Spleen (tissue), 7 donors: ENCODE measurements at regions not wholly inside any gene's neighbourhood (a gene's known extent, or its start where the extent isn't known, plus 50 kb on each side); places are given as distances from the start of the nearest gene placed in this dataset.

Experiments
- CTCF ChIP-seq, 11 experiments: fragments of 200-600 bp in 7 of 11; fragments of 450-650 bp in 4 of 11; sonication (generic) in 4 of 11; IDR thresholded peaks in 8 of 11; conservative IDR thresholded peaks in 3 of 11; 1 replicate in 7 of 11; 2 replicates in 4 of 11; pipeline versions ENCODE4 v1.4.0 to v1.8.0; 2016 to 2021; ENCODE audit warnings: antibody characterized with exemption in 11 of 11, inconsistent platforms in 4 of 11, mild to moderate bottlenecking in 1 of 11
- POLR2A ChIP-seq, 3 donors: fragments of 450-650 bp; IDR thresholded peaks; one replicate each; pipeline ENCODE4 v1.5.1; 2017; ENCODE audit warnings: antibody characterized with exemption in 3 of 3, mild to moderate bottlenecking in 1 of 3
- donor health status: DM: no; HTN: no; CAD: no; lungs with moderate emphysema.
- donor health status: DM: no; HTN: no; CAD: no.
- donor health status: DM: no; HTN: no; CAD: no.

- TF ChIP-seq CTCF (IDR thresholded peaks at IDR 0.05 in 8 of 11, conservative IDR thresholded peaks at IDR 0.05 in 3 of 11) = no peak
- TF ChIP-seq POLR2A (IDR thresholded peaks at IDR 0.05) = no peak
These were observed 508.9 kb upstream of the JAG1 start for GRCh38 chr20:11182720-11183119.
